Activated CD8-positive, alpha-beta T cell treated with anti-CD3 and anti-CD28 coated beads for 36 hours (primary cell): ENCODE measurements at regions not wholly inside any gene's neighbourhood (a gene's known extent, or its start where the extent isn't known, plus 50 kb on each side); places are given as distances from the start of the nearest gene placed in this dataset.
"Not testable (repeated sequence)": the region's sequence is repeated elsewhere in the genome, so short reads cannot be mapped to it uniquely, and the experiment has no call there.

Experiments
- ATAC-seq: fragments of 200-7000 bp; cut with Tn5 transposase; one replicate; pipeline ENCODE4 v1.10.0; 2021; ENCODE audit warnings: mild to moderate bottlenecking, moderate library complexity
- CTCF ChIA-PET: fragments of 350-600 bp; sonication (Branson Sonifier 250); formaldehyde crosslinking; loops from one replicate; lab custom pipeline; 2021; ENCODE audit warnings: antibody characterized with exemption; lab: Charles Lee
- POLR2A ChIA-PET: fragments of 350-600 bp; sonication (Branson Sonifier 250); formaldehyde crosslinking; loops from one replicate; lab custom pipeline; 2021; ENCODE audit warnings: antibody characterized with exemption; lab: Charles Lee
- DNase-seq: peaks from one replicate; pipeline ENCODE4 v3.0.0-alpha.2; 2020
- H3K27ac Mint-ChIP-seq: one replicate; pipeline ENCODE4 v1.8.0; 2021; ENCODE audit warnings: mild to moderate bottlenecking, mixed read lengths
- H3K27me3 Mint-ChIP-seq: one replicate; pipeline ENCODE4 v1.8.0; 2021; ENCODE audit warnings: mixed read lengths
- H3K36me3 Mint-ChIP-seq: one replicate; pipeline ENCODE4 v1.8.0; 2021; ENCODE audit warnings: low read depth, mixed read lengths
- H3K4me1 Mint-ChIP-seq: one replicate; pipeline ENCODE4 v1.8.0; 2021; ENCODE audit warnings: low read depth, mixed read lengths
- H3K4me3 Mint-ChIP-seq: one replicate; pipeline ENCODE4 v1.8.0; 2021; ENCODE audit warnings: mild to moderate bottlenecking, moderate library complexity, mixed read lengths
- H3K9me3 Mint-ChIP-seq: one replicate; pipeline ENCODE4 v1.8.0; 2021; ENCODE audit warnings: mixed read lengths
- intact Hi-C: fragments of 100-400 bp; cut with micrococcal nuclease; formaldehyde crosslinking; loops from one replicate; pipeline ENCODE4 v1.10.0; 2022
- TF ChIP-seq, protein P1 (sequence below): fragments of 200-600 bp; IDR thresholded peaks from one replicate; pipeline ENCODE4 v1.8.0; 2022; ENCODE audit warnings: antibody characterized with exemption, mild to moderate bottlenecking

- TF ChIP-seq, protein P1, sequence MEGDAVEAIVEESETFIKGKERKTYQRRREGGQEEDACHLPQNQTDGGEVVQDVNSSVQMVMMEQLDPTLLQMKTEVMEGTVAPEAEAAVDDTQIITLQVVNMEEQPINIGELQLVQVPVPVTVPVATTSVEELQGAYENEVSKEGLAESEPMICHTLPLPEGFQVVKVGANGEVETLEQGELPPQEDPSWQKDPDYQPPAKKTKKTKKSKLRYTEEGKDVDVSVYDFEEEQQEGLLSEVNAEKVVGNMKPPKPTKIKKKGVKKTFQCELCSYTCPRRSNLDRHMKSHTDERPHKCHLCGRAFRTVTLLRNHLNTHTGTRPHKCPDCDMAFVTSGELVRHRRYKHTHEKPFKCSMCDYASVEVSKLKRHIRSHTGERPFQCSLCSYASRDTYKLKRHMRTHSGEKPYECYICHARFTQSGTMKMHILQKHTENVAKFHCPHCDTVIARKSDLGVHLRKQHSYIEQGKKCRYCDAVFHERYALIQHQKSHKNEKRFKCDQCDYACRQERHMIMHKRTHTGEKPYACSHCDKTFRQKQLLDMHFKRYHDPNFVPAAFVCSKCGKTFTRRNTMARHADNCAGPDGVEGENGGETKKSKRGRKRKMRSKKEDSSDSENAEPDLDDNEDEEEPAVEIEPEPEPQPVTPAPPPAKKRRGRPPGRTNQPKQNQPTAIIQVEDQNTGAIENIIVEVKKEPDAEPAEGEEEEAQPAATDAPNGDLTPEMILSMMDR = no peak
- CTCF ChIA-PET = no interaction called here
- ATAC-seq = no peak
- no peak for DNase-seq
- H3K36me3 Mint-ChIP-seq = no peaks in the 10 kb centered on the region
- intact Hi-C loops = no loop called here
- no peaks in the 10 kb centered on the region for H3K4me1 Mint-ChIP-seq
- peaks cover 13% of the 10 kb centered on the region for H3K27me3 Mint-ChIP-seq
- H3K4me3 Mint-ChIP-seq = no peak overlapping the region
- H3K27ac Mint-ChIP-seq = no peak overlapping the region
- POLR2A ChIA-PET = no interaction called here
- no peaks in the 10 kb centered on the region for H3K9me3 Mint-ChIP-seq
Measured at GRCh38 chr15:38849046-38849445, 284.4 kb upstream of the RASGRP1 start.

- H3K4me1 Mint-ChIP-seq, CTCF ChIA-PET, H3K4me3 Mint-ChIP-seq, H3K9me3 Mint-ChIP-seq, H3K36me3 Mint-ChIP-seq, DNase-seq, ATAC-seq, intact Hi-C loops, POLR2A ChIA-PET, H3K27ac Mint-ChIP-seq: not testable (repeated sequence)
- H3K27me3 Mint-ChIP-seq = peaks cover 18% of the 10 kb centered on the region
Measured at GRCh38 chr15:38852188-38852587, 287.6 kb upstream of the RASGRP1 start.

DNA sequence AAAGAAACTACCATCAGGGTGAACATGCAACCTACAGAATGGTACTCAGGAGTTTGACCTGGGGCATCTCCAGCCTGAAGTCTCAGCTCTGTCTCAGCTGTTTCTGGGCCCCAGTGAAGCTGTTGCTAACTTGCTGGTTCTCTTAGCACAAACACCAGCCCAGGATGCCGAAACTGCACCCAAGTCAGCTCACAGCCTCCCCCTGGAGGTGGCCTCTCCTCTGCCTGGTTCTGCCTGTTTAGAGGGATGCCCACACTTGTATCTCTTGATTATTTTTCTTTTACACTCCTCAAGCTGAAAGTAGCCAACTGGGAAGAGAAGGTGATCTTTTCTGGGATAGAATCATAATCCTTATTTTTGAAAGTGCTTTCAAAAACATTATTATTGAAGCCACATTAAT lies 289.0 kb upstream of the RASGRP1 start:
- Mint-ChIP-seq H3K4me1 (no peaks in the 10 kb centered on the region), H3K4me3 (no peak overlapping the region), H3K36me3 (no peaks in the 10 kb centered on the region), H3K27ac (no peak overlapping the region), H3K27me3 (peaks cover 18% of the 10 kb centered on the region), H3K9me3 (no peaks in the 10 kb centered on the region)
- CTCF ChIA-PET = interaction anchor here (1.2 to 1.6 kb wide), 4 partner anchors 37 to 413 kb away, joined by 3 to 7 read pairs (median 4); no protein-coding TSS in a partner anchor
- TF ChIP-seq, protein P1 = no peak
- ATAC-seq = no peak
- intact Hi-C loops = no loop called here
- POLR2A ChIA-PET = no interaction called here
- peak; percentile 41 for DNase-seq

DNA sequence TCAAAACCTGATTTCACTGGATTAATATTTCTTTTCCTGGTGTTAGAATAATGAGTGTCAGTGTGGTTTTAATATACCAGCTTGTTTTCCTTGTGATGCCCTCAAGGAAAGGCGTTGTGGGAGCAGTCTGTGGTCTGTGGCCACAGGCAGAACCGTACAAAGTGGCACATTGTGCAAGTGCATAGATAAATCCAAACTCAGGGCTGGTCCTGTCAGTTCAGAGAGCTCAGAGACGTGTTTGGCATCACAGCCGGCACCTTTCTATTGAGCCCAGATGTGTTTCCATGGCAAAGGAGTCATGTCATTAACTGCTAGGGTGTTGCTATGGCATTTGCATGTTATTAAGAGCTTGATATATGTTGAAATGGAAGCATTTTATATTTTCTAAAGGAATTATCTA lies 289.9 kb upstream of the RASGRP1 start:
- H3K27me3 Mint-ChIP-seq = peaks cover 16% of the 10 kb centered on the region
- POLR2A ChIA-PET = no interaction called here
- no peak overlapping the region for H3K4me3 Mint-ChIP-seq
- intact Hi-C loops = no loop called here
- H3K27ac Mint-ChIP-seq = no peak overlapping the region
- CTCF ChIA-PET = interaction anchor here (0.7 to 1.6 kb wide), 3 partner anchors 147 to 576 kb away, joined by 3 to 7 read pairs (median 3); no protein-coding TSS in a partner anchor
- no peaks in the 10 kb centered on the region for H3K36me3 Mint-ChIP-seq
- ATAC-seq (no peak), DNase-seq (no peak)
- H3K9me3 Mint-ChIP-seq = no peaks in the 10 kb centered on the region
- TF ChIP-seq, protein P1 = no peak
- no peaks in the 10 kb centered on the region for H3K4me1 Mint-ChIP-seq

DNA sequence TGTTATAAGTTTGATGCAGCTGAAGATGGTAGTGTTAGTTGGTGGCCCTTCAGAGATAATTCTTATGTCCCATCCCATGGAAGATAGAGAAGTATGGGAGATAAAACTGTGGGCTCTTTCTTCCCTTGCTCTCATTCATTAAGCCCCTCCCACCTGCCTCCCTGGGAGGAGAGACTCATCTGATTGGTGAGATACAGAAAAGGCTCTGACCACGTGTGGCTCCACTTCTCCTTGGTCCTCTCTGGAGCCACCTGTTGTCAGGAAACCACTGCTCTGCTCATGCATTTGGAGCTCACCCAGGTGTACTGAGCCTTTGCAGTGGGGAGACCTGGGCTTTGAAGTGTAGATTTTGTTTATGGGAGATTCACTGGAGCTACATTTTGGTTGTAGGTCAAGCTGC lies 293.2 kb upstream of the RASGRP1 start:
- no peaks in the 10 kb centered on the region for H3K36me3 Mint-ChIP-seq
- ChIA-PET CTCF (interaction anchor here (0.7 to 1.5 kb wide), 3 partner anchors 41 to 159 kb away, joined by 3 to 7 read pairs (median 3); no protein-coding TSS in a partner anchor), POLR2A (no interaction called here)
- ATAC-seq = no peak
- no peak overlapping the region for H3K27ac Mint-ChIP-seq
- no peak overlapping the region for H3K4me3 Mint-ChIP-seq
- no peaks in the 10 kb centered on the region for H3K9me3 Mint-ChIP-seq
- H3K27me3 Mint-ChIP-seq = peaks cover 14% of the 10 kb centered on the region
- intact Hi-C loops = no loop called here
- H3K4me1 Mint-ChIP-seq = no peaks in the 10 kb centered on the region
- DNase-seq = no peak
- TF ChIP-seq, protein P1 = no peak

DNA sequence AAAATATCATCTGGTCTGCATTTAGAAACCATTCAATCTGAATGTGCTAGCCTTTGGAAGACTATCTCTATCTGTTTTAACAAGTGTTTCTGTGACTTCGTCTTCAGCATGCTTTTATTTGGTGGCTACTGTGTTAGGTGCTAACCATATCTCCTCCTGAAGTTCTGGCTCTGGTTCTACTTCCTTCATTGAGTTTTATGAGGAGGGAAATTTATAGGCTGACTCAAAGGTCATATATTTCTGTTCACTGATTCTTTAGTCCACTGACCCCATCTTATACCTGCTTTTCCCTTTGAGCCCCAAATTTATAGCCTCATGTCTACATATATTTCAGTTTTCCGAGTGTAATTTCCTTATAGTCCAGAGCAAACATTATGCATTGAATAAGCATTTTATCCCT lies 295.0 kb upstream of the RASGRP1 start:
- DNase-seq (no peak), ATAC-seq (no peak)
- no peaks in the 10 kb centered on the region for H3K36me3 Mint-ChIP-seq
- H3K4me3 Mint-ChIP-seq = no peak overlapping the region
- no peaks in the 10 kb centered on the region for H3K4me1 Mint-ChIP-seq
- CTCF ChIA-PET = no interaction called here
- POLR2A ChIA-PET = no interaction called here
- no peak overlapping the region for H3K27ac Mint-ChIP-seq
- intact Hi-C loops = no loop called here
- peaks cover 10% of the 10 kb centered on the region for H3K27me3 Mint-ChIP-seq
- H3K9me3 Mint-ChIP-seq = no peaks in the 10 kb centered on the region
- TF ChIP-seq, protein P1 = no peak
